Smooth muscle cell (in vitro differentiated cells): ENCODE measurements at regions not wholly inside any gene's neighbourhood (a gene's known extent, or its start where the extent isn't known, plus 50 kb on each side); places are given as distances from the start of the nearest gene placed in this dataset.

Source experiments
- DNase-seq: peaks from one replicate; lab custom pipeline; 2025; ENCODE audit not compliant: unreplicated experiment; lab: John Stamatoyannopoulos, UW
- H2AFZ ChIP-seq: fragments of 200-600 bp; sonication (generic); 2 replicates; pipeline ENCODE4 v1.6.0; 2016; ENCODE audit warnings: antibody characterized with exemption, low read depth, mild to moderate bottlenecking
- H3F3A ChIP-seq: fragments of 200-600 bp; sonication (generic); 2 replicates; pipeline ENCODE4 v1.6.0; 2017; ENCODE audit warnings: antibody characterized with exemption, low read depth
- H3K27ac ChIP-seq: fragments of 200-600 bp; sonication (generic); 2 replicates; pipeline ENCODE4 v1.5.1; 2016; ENCODE audit warnings: low read depth, mild to moderate bottlenecking
- H3K27me3 ChIP-seq: fragments of 200-600 bp; sonication (generic); 2 replicates; pipeline ENCODE4 v1.6.1; 2016; ENCODE audit warnings: low read depth, mild to moderate bottlenecking
- H3K36me3 ChIP-seq: fragments of 200-600 bp; sonication (generic); 2 replicates; pipeline ENCODE4 v1.5.1; 2016; ENCODE audit warnings: low read depth
- H3K4me1 ChIP-seq: fragments of 200-600 bp; sonication (generic); 2 replicates; pipeline ENCODE4 v1.5.1; 2016; ENCODE audit warnings: low read depth
- H3K4me2 ChIP-seq: fragments of 200-600 bp; sonication (generic); 2 replicates; pipeline ENCODE4 v1.6.0; 2016; ENCODE audit warnings: mild to moderate bottlenecking
- H3K4me3 ChIP-seq: fragments of 200-600 bp; sonication (generic); 2 replicates; pipeline ENCODE4 v1.5.1; 2016; ENCODE audit warnings: mild to moderate bottlenecking
- H3K79me2 ChIP-seq: fragments of 200-600 bp; sonication (generic); 2 replicates; pipeline ENCODE4 v1.6.0; 2016; ENCODE audit warnings: low read depth, mild to moderate bottlenecking
- H3K9ac ChIP-seq: fragments of 200-600 bp; sonication (generic); 2 replicates; pipeline ENCODE4 v1.6.0; 2016; ENCODE audit warnings: low read depth
- H3K9me3 ChIP-seq: fragments of 200-600 bp; sonication (generic); replicated peaks from 2 replicates; pipeline ENCODE4 v1.5.1; 2016; ENCODE audit warnings: low read depth
- H4K20me1 ChIP-seq: fragments of 200-600 bp; sonication (generic); 2 replicates; pipeline ENCODE4 v1.6.0; 2016; ENCODE audit warnings: low read depth
- WGBS: methylation state at CpG from one replicate; pipeline ENCODE4 v1.1.7; 2016; ENCODE audit warnings: low lambda C conversion rate; 5-methylcytosine and 5-hydroxymethylcytosine counted together
- TF ChIP-seq, protein P1 (sequence below): fragments of 200-600 bp; sonication (generic); IDR thresholded peaks from 2 replicates; pipeline ENCODE4 v1.5.1; 2017; ENCODE audit warnings: borderline replicate concordance, mild to moderate bottlenecking, antibody characterized with exemption; ENCODE audit not compliant: insufficient read depth, poor library complexity, severe bottlenecking

DNA sequence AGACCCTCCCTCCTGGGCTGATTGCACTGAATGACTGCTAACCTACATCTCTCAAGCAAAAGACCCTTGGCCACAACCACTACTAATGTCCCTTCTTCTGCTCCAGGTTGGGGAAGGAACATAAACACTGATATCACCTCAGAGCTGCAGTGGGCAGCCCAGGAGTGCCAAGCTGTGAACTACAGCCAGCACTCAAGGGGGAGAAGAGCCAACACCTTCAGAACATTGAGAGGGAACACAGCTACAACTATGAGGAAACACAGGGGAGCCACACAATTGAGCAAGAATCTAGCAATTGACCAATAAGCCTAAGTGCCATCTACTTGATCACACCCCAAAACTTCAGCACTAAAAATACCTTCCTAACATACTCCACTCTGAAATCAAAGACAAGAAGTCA lies 222.8 kb downstream of the SPATA18 start:
- Histone ChIP-seq H3K4me2 (no peak overlapping the region), H4K20me1 (no peaks in the 10 kb centered on the region), H3K27ac (no peak overlapping the region), H3K36me3 (no peaks in the 10 kb centered on the region), H3K4me1 (no peaks in the 10 kb centered on the region), H2AFZ (no peak overlapping the region), H3K9me3 (no peaks in the 10 kb centered on the region), H3K79me2 (no peaks in the 10 kb centered on the region), H3K27me3 (no peaks in the 10 kb centered on the region), H3F3A (no peaks in the 10 kb centered on the region), H3K4me3 (no peak overlapping the region), H3K9ac (no peak overlapping the region)
- DNase-seq: no peak
- TF ChIP-seq, protein P1, sequence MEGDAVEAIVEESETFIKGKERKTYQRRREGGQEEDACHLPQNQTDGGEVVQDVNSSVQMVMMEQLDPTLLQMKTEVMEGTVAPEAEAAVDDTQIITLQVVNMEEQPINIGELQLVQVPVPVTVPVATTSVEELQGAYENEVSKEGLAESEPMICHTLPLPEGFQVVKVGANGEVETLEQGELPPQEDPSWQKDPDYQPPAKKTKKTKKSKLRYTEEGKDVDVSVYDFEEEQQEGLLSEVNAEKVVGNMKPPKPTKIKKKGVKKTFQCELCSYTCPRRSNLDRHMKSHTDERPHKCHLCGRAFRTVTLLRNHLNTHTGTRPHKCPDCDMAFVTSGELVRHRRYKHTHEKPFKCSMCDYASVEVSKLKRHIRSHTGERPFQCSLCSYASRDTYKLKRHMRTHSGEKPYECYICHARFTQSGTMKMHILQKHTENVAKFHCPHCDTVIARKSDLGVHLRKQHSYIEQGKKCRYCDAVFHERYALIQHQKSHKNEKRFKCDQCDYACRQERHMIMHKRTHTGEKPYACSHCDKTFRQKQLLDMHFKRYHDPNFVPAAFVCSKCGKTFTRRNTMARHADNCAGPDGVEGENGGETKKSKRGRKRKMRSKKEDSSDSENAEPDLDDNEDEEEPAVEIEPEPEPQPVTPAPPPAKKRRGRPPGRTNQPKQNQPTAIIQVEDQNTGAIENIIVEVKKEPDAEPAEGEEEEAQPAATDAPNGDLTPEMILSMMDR: no peak

DNA sequence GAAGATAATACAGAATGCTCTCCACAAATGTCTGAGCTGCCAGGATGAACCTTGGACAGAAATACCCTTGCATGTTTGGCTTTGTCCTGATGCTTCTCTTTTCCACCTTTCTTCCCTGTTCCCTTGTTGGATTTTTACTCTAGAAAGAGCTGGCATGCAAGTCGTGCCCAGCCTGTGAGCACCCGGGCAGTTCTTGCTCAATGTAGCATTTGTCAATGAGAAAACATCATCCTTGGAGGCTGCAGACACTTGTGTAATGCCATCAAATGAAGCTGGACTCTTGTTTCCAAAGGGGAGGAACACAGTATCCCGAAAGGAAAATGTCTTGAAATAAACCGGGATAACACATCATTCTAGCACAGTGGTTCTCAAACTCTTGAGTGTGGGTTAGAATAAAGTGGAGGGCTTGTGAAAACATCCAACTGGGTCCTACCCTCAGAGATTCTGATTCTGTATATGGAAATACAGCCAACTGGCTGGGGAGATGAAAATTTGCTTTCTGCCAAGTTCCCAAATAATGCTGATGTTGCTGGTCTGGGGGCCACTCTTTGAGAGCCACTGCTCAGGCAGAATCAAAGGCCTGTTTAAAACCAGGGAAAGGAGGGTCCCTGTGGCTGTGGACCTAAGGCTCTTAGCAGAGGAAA lies 237.2 kb downstream of the SPATA18 start:
- no peaks in the 10 kb centered on the region for H3K36me3 ChIP-seq
- no peaks in the 10 kb centered on the region for H3K27me3 ChIP-seq
- no peaks in the 10 kb centered on the region for H3K79me2 ChIP-seq
- H3K9me3 ChIP-seq: no peaks in the 10 kb centered on the region
- H3F3A ChIP-seq: no peaks in the 10 kb centered on the region
- H3K4me3 ChIP-seq: no peak overlapping the region
- H3K27ac ChIP-seq: no peak overlapping the region
- no peak overlapping the region for H3K9ac ChIP-seq
- H2AFZ ChIP-seq: no peak overlapping the region
- DNase-seq: no peak
- no peak overlapping the region for H3K4me2 ChIP-seq
- no peaks in the 10 kb centered on the region for H4K20me1 ChIP-seq
- TF ChIP-seq, protein P1: no peak
- no peaks in the 10 kb centered on the region for H3K4me1 ChIP-seq
- WGBS: 90% methylated on average over 4 of the region's 4 CpGs

DNA sequence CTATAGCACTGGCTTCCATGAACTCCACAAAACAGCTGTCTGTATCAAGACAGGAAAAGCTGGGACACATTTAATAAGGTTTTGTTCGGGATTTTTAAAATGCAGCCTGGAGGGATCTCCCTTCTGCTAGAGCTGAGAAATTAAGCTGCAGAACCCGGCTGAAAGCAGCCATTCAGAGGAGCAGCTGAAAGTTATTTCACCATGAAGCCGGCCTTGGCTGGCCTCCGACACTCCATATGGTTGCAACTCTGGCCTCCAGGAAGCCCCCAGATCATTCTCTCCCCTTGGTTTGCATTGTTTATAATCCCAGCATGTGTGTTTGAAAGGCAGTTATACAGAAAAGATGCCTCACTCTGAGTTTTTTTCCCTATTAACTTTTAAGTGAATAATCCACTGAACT lies 239.4 kb downstream of the SPATA18 start:
- Histone ChIP-seq H3K4me3 (no peak overlapping the region), H3K4me1 (no peaks in the 10 kb centered on the region), H3K27ac (no peak overlapping the region), H3K9ac (no peak overlapping the region), H3K79me2 (no peaks in the 10 kb centered on the region), H3K27me3 (no peaks in the 10 kb centered on the region), H4K20me1 (no peaks in the 10 kb centered on the region), H3K9me3 (no peaks in the 10 kb centered on the region), H2AFZ (no peak overlapping the region), H3F3A (no peaks in the 10 kb centered on the region), H3K4me2 (no peak overlapping the region), H3K36me3 (no peaks in the 10 kb centered on the region)
- no peak for DNase-seq
- WGBS: 45% methylated on average over 4 of the region's 4 CpGs
- TF ChIP-seq, protein P1: no peak

DNA sequence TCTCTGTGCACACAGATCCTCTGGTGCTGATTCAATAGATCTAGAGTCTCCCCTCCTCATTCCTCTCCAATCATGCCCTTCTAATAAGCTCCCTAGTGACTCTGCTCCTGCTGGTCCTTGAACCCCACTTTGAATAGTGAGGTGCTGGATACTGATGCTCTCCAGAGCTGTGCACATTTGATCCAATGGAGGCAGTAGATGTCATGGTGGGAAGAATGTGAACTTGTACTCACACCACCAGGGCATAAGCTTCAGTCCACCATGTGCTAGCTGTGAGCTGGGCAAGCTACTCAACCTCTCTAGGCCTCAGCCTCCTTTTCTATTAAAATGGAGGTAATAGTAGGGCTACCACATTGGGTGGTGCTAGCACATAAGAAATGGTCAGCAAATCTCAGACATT lies 241.1 kb downstream of the SPATA18 start:
- no peaks in the 10 kb centered on the region for H3F3A ChIP-seq
- H3K4me3 ChIP-seq: no peak overlapping the region
- no peaks in the 10 kb centered on the region for H3K79me2 ChIP-seq
- H4K20me1 ChIP-seq: no peaks in the 10 kb centered on the region
- H2AFZ ChIP-seq: no peak overlapping the region
- no peaks in the 10 kb centered on the region for H3K9me3 ChIP-seq
- DNase-seq: no peak
- no peak overlapping the region for H3K9ac ChIP-seq
- H3K4me2 ChIP-seq: no peak overlapping the region
- TF ChIP-seq, protein P1: no peak
- H3K36me3 ChIP-seq: no peaks in the 10 kb centered on the region
- H3K27ac ChIP-seq: no peak overlapping the region
- H3K4me1 ChIP-seq: no peaks in the 10 kb centered on the region
- H3K27me3 ChIP-seq: no peaks in the 10 kb centered on the region
